ENCODE measurements at regions not wholly inside any gene's neighbourhood (a gene's known extent, or its start where the extent isn't known, plus 50 kb on each side); places are given as distances from the start of the nearest gene placed in this dataset.

DNA sequence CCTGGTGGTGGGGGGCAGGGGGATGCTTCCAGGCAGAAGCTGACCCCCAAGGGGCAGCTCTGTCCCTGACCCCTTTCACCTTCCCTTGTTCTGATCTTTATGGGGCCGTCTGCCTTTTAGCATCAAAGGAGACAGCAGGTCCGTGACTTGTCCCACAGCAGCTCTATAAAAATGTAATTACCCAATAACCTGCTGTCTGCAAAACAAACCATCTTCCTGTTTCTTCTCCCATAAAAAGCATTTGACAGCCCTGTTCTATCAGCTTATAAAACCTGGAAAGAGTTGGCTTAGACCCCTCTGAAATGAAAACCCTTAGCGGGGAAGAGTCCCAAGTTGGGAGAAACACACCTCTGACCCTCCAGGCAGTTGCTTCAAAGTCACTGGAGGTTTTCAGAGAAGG, 416.9 kb downstream of the MED13L start:
- TF ChIP-seq, protein P1, sequence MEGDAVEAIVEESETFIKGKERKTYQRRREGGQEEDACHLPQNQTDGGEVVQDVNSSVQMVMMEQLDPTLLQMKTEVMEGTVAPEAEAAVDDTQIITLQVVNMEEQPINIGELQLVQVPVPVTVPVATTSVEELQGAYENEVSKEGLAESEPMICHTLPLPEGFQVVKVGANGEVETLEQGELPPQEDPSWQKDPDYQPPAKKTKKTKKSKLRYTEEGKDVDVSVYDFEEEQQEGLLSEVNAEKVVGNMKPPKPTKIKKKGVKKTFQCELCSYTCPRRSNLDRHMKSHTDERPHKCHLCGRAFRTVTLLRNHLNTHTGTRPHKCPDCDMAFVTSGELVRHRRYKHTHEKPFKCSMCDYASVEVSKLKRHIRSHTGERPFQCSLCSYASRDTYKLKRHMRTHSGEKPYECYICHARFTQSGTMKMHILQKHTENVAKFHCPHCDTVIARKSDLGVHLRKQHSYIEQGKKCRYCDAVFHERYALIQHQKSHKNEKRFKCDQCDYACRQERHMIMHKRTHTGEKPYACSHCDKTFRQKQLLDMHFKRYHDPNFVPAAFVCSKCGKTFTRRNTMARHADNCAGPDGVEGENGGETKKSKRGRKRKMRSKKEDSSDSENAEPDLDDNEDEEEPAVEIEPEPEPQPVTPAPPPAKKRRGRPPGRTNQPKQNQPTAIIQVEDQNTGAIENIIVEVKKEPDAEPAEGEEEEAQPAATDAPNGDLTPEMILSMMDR (IDR thresholded peaks at IDR 0.05; ENCODE audit: unreplicated experiment), result no peak
- H3K27ac Mint-ChIP-seq, result no peak overlapping the region
- no peaks in the 10 kb centered on the region for H3K36me3 Mint-ChIP-seq (ENCODE audit: insufficient read depth)
- H3K4me1 Mint-ChIP-seq (ENCODE audit: low read depth), result no peaks in the 10 kb centered on the region
- DNase-seq (ENCODE audit: low spot score, unreplicated experiment), result no peak
- H3K4me3 Mint-ChIP-seq (ENCODE audit: low read depth), result no peak overlapping the region
- peaks cover 7% of the 10 kb centered on the region for H3K27me3 Mint-ChIP-seq
- H3K9me3 Mint-ChIP-seq (ENCODE audit: low read depth), result no peaks in the 10 kb centered on the region

DNA sequence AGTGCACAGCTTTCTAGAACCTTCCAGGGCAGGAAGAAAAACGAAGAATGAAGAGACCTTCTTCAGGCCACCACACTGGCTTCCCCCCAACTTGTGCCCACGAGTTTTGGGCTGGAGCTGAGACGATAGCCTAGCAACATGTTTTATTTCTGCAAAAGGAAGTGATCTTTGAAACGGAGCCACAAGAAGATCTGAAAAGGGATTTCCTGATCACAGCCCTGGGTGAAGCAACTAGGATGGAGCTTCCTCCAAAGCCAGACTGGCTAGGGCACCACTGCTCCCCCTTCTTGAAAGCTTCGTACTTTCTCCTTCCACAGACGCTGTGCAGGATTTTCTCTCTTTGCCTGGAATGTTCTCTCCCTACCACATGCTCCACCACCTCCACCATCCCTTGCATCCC, 418.3 kb downstream of the MED13L start:
- Mint-ChIP-seq H3K27me3 (peaks cover 7% of the 10 kb centered on the region), H3K36me3 (ENCODE audit: insufficient read depth) (no peaks in the 10 kb centered on the region), H3K4me1 (ENCODE audit: low read depth) (no peaks in the 10 kb centered on the region), H3K4me3 (ENCODE audit: low read depth) (no peak overlapping the region), H3K27ac (no peak overlapping the region), H3K9me3 (ENCODE audit: low read depth) (no peaks in the 10 kb centered on the region)
- DNase-seq (ENCODE audit: low spot score, unreplicated experiment), result no peak
- TF ChIP-seq, protein P1 (IDR thresholded peaks at IDR 0.05; ENCODE audit: unreplicated experiment), result no peak

DNA sequence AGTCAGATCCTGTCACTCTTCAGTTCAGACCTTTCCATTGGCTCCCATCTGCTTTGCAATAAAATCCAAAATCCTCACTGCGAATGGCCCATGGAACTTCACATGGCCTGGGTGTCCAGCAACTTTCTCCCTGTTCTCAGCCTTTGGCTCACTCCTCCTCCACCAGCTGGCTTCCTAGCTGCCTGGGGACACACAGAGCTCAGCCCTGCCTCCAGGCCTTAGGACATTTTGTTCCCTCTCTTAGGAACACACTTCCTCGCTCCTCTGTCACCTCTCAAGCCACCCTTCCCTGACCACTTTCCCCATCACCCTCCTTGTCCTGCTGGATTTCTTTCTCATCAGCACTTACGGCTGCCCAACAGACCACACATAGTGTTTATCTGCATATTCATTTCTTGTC, 419.6 kb downstream of the MED13L start:
- H3K27ac Mint-ChIP-seq, result no peak overlapping the region
- no peak overlapping the region for H3K4me3 Mint-ChIP-seq (ENCODE audit: low read depth)
- peaks cover 7% of the 10 kb centered on the region for H3K27me3 Mint-ChIP-seq
- no peaks in the 10 kb centered on the region for H3K9me3 Mint-ChIP-seq (ENCODE audit: low read depth)
- DNase-seq (ENCODE audit: low spot score, unreplicated experiment), result no peak
- H3K36me3 Mint-ChIP-seq (ENCODE audit: insufficient read depth), result no peaks in the 10 kb centered on the region
- no peaks in the 10 kb centered on the region for H3K4me1 Mint-ChIP-seq (ENCODE audit: low read depth)
- TF ChIP-seq, protein P1 (IDR thresholded peaks at IDR 0.05; ENCODE audit: unreplicated experiment), result no peak

DNA sequence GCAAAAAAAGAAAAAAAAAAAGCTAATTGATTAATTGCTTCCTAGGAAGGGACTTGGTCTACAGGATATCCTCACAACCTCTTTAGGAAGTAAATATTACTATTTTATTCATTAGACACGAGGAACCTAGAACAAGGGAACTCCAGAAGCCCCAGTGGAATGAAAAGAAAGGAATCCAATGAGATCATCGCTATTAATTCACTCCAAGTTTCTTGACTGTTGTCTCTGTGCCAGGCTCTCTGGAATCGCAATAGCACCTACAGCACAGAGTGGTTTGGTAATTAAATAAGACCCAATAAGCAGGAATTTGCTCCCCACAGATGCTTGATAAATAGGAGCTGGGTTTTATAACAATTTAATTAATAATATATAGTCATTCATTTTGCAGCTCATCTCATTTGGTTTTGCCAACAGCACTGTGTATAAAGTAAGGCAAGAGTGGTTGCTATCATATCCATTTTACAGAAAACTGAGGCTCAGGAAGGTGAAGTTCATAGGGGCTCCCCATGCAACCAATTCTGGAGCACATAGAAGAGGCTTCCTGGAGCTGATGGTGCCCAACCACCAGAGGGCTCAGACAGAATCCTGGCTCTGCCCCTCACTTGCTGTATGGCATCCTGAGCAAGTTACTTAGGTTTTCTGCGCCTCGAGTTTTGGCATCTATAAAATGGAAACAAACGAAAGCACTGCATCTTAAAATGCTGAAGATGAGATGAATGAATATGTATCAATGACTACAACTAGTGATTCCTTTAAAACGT, 420.2 kb downstream of the MED13L start:
- DNase-seq (ENCODE audit: low spot score, unreplicated experiment), result no peak
- Mint-ChIP-seq H3K4me3 (ENCODE audit: low read depth) (no peak overlapping the region), H3K27ac (no peak overlapping the region), H3K9me3 (ENCODE audit: low read depth) (no peaks in the 10 kb centered on the region), H3K27me3 (peaks cover 7% of the 10 kb centered on the region), H3K4me1 (ENCODE audit: low read depth) (no peaks in the 10 kb centered on the region), H3K36me3 (ENCODE audit: insufficient read depth) (no peaks in the 10 kb centered on the region)
- TF ChIP-seq, protein P1 (IDR thresholded peaks at IDR 0.05; ENCODE audit: unreplicated experiment), result peak; percentile 32

DNA sequence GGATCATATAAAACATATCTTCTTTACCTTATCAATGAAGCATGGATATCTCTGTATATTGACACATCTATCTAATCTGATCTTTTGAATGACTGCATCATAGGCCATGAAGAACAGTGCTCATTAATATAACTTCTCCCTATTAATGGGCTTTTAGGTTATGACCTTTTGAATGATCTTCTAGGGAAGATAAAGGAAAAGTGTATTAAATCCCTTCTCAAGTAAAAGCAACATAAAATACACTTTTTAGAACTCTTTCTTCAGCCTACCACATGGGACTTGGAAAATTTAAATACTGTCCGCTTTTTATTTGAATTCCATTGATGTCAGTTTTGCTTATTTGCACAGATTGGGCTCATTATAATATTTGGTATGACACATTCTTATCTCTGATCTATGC, 425.4 kb downstream of the MED13L start:
- TF ChIP-seq, protein P1 (IDR thresholded peaks at IDR 0.05; ENCODE audit: unreplicated experiment), result no peak
- H3K27me3 Mint-ChIP-seq, result no peaks in the 10 kb centered on the region
- H3K36me3 Mint-ChIP-seq (ENCODE audit: insufficient read depth), result peaks cover 3% of the 10 kb centered on the region
- H3K27ac Mint-ChIP-seq, result no peak overlapping the region
- H3K4me3 Mint-ChIP-seq (ENCODE audit: low read depth), result no peak overlapping the region
- H3K4me1 Mint-ChIP-seq (ENCODE audit: low read depth), result no peaks in the 10 kb centered on the region
- H3K9me3 Mint-ChIP-seq (ENCODE audit: low read depth), result peaks cover 18% of the 10 kb centered on the region
- no peak for DNase-seq (ENCODE audit: low spot score, unreplicated experiment)
